H1 (cell line): ENCODE measurements at regions not wholly inside any gene's neighbourhood (a gene's known extent, or its start where the extent isn't known, plus 50 kb on each side); places are given as distances from the start of the nearest gene placed in this dataset.

Experiments
- CTCF ChIA-PET: fragments of 300-600 bp; sonication (Branson Sonifier 250); formaldehyde crosslinking; loops from one replicate; lab custom pipeline; 2021; ENCODE audit not compliant: partially characterized antibody; lab: Charles Lee
- POLR2A ChIA-PET: fragments of 300-600 bp; sonication (Branson Sonifier 250); formaldehyde crosslinking; loops from one replicate; lab custom pipeline; 2021; ENCODE audit warnings: inconsistent platforms; ENCODE audit not compliant: partially characterized antibody; lab: Charles Lee
- DNase-seq, 2 experiments: peaks; one replicate each; pipeline versions ENCODE4 v3.0.0 to v3.0.0-alpha.2; 2010 to 2022; ENCODE audit warnings: low spot score in 2 of 2, low read depth in 1 of 2, mixed read lengths in 1 of 2
- FAIRE-seq: peaks from 2 replicates; lab custom pipeline; 2011; peaks lifted over from hg19 to GRCh38; lab: Jason Lieb, UNC
- H2AFZ ChIP-seq: 2 replicates; pipeline ENCODE4 v1.8.1; 2012; ENCODE audit warnings: low read length, inconsistent platforms
- H2AK5ac ChIP-seq: 2 replicates; pipeline ENCODE4 v1.6.1; 2013; ENCODE audit warnings: low read depth, low read length
- H2BK120ac ChIP-seq: replicated peaks from 2 replicates; pipeline ENCODE3; 2013; ENCODE audit warnings: low read depth, low read length, inconsistent platforms
- H2BK12ac ChIP-seq: 2 replicates; pipeline ENCODE4 v1.6.1; 2013; ENCODE audit warnings: low read depth, low read length
- H2BK15ac ChIP-seq: 2 replicates; pipeline ENCODE4 v1.6.1; 2013; ENCODE audit warnings: low read length
- H2BK20ac ChIP-seq: 2 replicates; pipeline ENCODE4 v1.6.1; 2013; ENCODE audit warnings: low read length
- H2BK5ac ChIP-seq: 2 replicates; pipeline ENCODE4 v1.6.1; 2013; ENCODE audit warnings: low read depth, low read length
- H3K14ac ChIP-seq: 2 replicates; pipeline ENCODE4 v1.6.1; 2013; ENCODE audit warnings: inconsistent platforms; ENCODE audit not compliant: insufficient read length
- H3K18ac ChIP-seq: 2 replicates; pipeline ENCODE4 v1.6.1; 2013; ENCODE audit warnings: low read length; ENCODE audit errors: extremely low read depth
- H3K23ac ChIP-seq: 2 replicates; pipeline ENCODE4 v1.6.1; 2013; ENCODE audit warnings: inconsistent platforms; ENCODE audit not compliant: insufficient read length
- H3K23me2 ChIP-seq: 2 replicates; pipeline ENCODE4 v1.6.1; 2013; ENCODE audit warnings: low read depth, low read length
- H3K27ac ChIP-seq: 2 replicates; pipeline ENCODE4 v1.6.1; 2011; ENCODE audit warnings: low read depth, low read length, inconsistent platforms
- H3K27me3 ChIP-seq, 4 experiments: replicated peaks in 1 of 4; 1 replicate in 1 of 4; 2 replicates in 3 of 4; pipeline versions ENCODE4 v1.6.1 to v1.8.1; 2011 to 2013; ENCODE audit warnings: low read length in 3 of 4, mild to moderate bottlenecking in 3 of 4, inconsistent platforms in 2 of 4, mixed read lengths in 2 of 4, moderate library complexity in 1 of 4; ENCODE audit not compliant: control insufficient read depth in 3 of 4, insufficient read depth in 3 of 4; ENCODE audit errors: extremely low read depth in 1 of 4
- H3K36me3 ChIP-seq, 4 experiments: 2 replicates each; pipeline versions ENCODE4 v1.6.1 to v1.8.1; 2011 to 2013; ENCODE audit warnings: mild to moderate bottlenecking in 4 of 4, low read length in 3 of 4, moderate library complexity in 2 of 4, control low read depth in 1 of 4, inconsistent platforms in 1 of 4; ENCODE audit not compliant: insufficient read depth in 4 of 4, control insufficient read depth in 2 of 4
- H3K4ac ChIP-seq: replicated peaks from 2 replicates; pipeline ENCODE3; 2013; ENCODE audit warnings: low read length, low read depth, mixed read lengths, inconsistent platforms; ENCODE audit not compliant: insufficient read length
- H3K4me1 ChIP-seq, 4 experiments: replicated peaks in 1 of 4; 1 replicate in 1 of 4; 2 replicates in 3 of 4; pipeline versions ENCODE4 v1.6.1 to v1.8.1; 2011 to 2013; ENCODE audit warnings: low read length in 3 of 4, inconsistent platforms in 2 of 4, mixed read lengths in 1 of 4; ENCODE audit not compliant: insufficient read depth in 4 of 4, control insufficient read depth in 3 of 4
- H3K4me2 ChIP-seq, 2 experiments: 2 replicates each; pipeline versions ENCODE4 v1.6.1 to v1.8.1; 2011 to 2013; ENCODE audit warnings: low read depth in 2 of 2, low read length in 2 of 2, control low read depth in 1 of 2, inconsistent platforms in 1 of 2, mild to moderate bottlenecking in 1 of 2; ENCODE audit not compliant: insufficient read depth in 1 of 2
- H3K4me3 ChIP-seq, 4 experiments: fragments of 200-600, 300-600 bp in 1 of 4; sonication (generic), shearing (Covaris generic), sonication (Bioruptor Twin) in 1 of 4; 2 replicates each; pipeline versions ENCODE4 v1.5.1 to v1.8.1; 2011 to 2016; ENCODE audit warnings: low read length in 4 of 4, low read depth in 3 of 4, control low read depth in 2 of 4, inconsistent platforms in 2 of 4, mild to moderate bottlenecking in 2 of 4, mixed read lengths in 1 of 4, moderate library complexity in 1 of 4; ENCODE audit not compliant: insufficient read depth in 2 of 4; ENCODE audit errors: extremely low read depth in 1 of 4
- H3K56ac ChIP-seq: replicated peaks from 2 replicates; pipeline ENCODE3; 2013; ENCODE audit warnings: low read depth, mild to moderate bottlenecking, mixed read lengths, low read length, inconsistent platforms; ENCODE audit not compliant: insufficient read length
- H3K79me1 ChIP-seq: 2 replicates; pipeline ENCODE4 v1.6.1; 2013; ENCODE audit warnings: low read depth, low read length, control low read depth
- H3K79me2 ChIP-seq, 2 experiments: 2 replicates each; pipeline versions ENCODE4 v1.6.1 to v1.8.1; 2012 to 2013; ENCODE audit warnings: low read length in 2 of 2, mild to moderate bottlenecking in 2 of 2, inconsistent platforms in 1 of 2; ENCODE audit not compliant: insufficient read depth in 2 of 2, control insufficient read depth in 1 of 2
- H3K9ac ChIP-seq, 4 experiments: replicated peaks in 1 of 4; 1 replicate in 1 of 4; 2 replicates in 3 of 4; pipeline versions ENCODE4 v1.6.1 to v1.8.1; 2011 to 2013; ENCODE audit warnings: low read depth in 3 of 4, low read length in 3 of 4, control low read depth in 2 of 4, mild to moderate bottlenecking in 2 of 4, moderate library complexity in 2 of 4, inconsistent platforms in 1 of 4; ENCODE audit errors: extremely low read depth in 1 of 4
- H3K9me3 ChIP-seq, 2 experiments: 2 replicates each; pipeline versions ENCODE4 v1.6.1 to v1.8.1; 2012 to 2013; ENCODE audit warnings: mild to moderate bottlenecking in 2 of 2, moderate library complexity in 2 of 2, control low read depth in 1 of 2, inconsistent platforms in 1 of 2, low read depth in 1 of 2, low read length in 1 of 2, mixed read lengths in 1 of 2; ENCODE audit not compliant: insufficient read depth in 2 of 2
- H4K20me1 ChIP-seq, 2 experiments: replicated peaks in 1 of 2; 2 replicates each; pipeline versions ENCODE3 to v1.8.1; 2011 to 2013; ENCODE audit warnings: inconsistent platforms in 2 of 2, low read length in 2 of 2, mild to moderate bottlenecking in 1 of 2; ENCODE audit not compliant: insufficient read depth in 2 of 2, control insufficient read depth in 1 of 2
- H4K5ac ChIP-seq: 2 replicates; pipeline ENCODE4 v1.6.1; 2013; ENCODE audit warnings: low read length, low read depth, mixed read lengths, inconsistent platforms; ENCODE audit not compliant: insufficient read length
- H4K8ac ChIP-seq: 2 replicates; pipeline ENCODE4 v1.8.0; 2013; ENCODE audit warnings: mild to moderate bottlenecking, moderate library complexity, low read length, inconsistent platforms; ENCODE audit not compliant: insufficient read depth; ENCODE audit errors: extremely low read depth
- H4K91ac ChIP-seq: replicated peaks from 2 replicates; pipeline ENCODE3; 2013; ENCODE audit warnings: low read length, mixed read lengths, inconsistent platforms; ENCODE audit not compliant: insufficient read length
- BRCA1 ChIP-seq: IDR thresholded peaks from 2 replicates; pipeline ENCODE4 v1.6.1; 2012; ENCODE audit warnings: low read depth, low read length, improper control_type of control experiment
- CBX8 ChIP-seq: fragments of 300-800, 300-1000 bp; sonication (generic); IDR thresholded peaks from 2 replicates; pipeline ENCODE4 v1.7.1; 2016; ENCODE audit warnings: low read depth, low read length, borderline replicate concordance
- EZH2 ChIP-seq: fragments of 200-600 bp; sonication (generic); IDR thresholded peaks from 2 replicates; pipeline ENCODE4 v1.7.1; 2012; ENCODE audit warnings: low read depth, mild to moderate bottlenecking, moderate library complexity, low read length, inconsistent platforms; ENCODE audit not compliant: severe bottlenecking
- FOSL1 ChIP-seq: IDR thresholded peaks from 2 replicates; pipeline ENCODE4 v1.6.1; 2011; ENCODE audit warnings: mild to moderate bottlenecking, low read depth, low read length, moderate library complexity; ENCODE audit not compliant: insufficient read depth
- GABPA ChIP-seq: IDR thresholded peaks from 2 replicates; pipeline ENCODE4 v1.6.1; 2011; ENCODE audit warnings: mild to moderate bottlenecking, low read length, moderate library complexity, borderline replicate concordance; ENCODE audit not compliant: insufficient read depth
- PHF8 ChIP-seq: fragments of 200-600 bp; sonication (generic); conservative IDR thresholded peaks from 2 replicates; pipeline ENCODE4 v1.7.1; 2012; ENCODE audit warnings: low read depth, mild to moderate bottlenecking, inconsistent platforms, low read length, moderate library complexity
- TBP ChIP-seq: IDR thresholded peaks from 2 replicates; pipeline ENCODE4 v1.6.1; 2011; ENCODE audit warnings: low read depth, low read length, improper control_type of control experiment
- TCF12 ChIP-seq: IDR thresholded peaks from 2 replicates; pipeline ENCODE4 v1.6.1; 2011; ENCODE audit warnings: low read depth, mild to moderate bottlenecking, low read length
- TEAD4 ChIP-seq: IDR thresholded peaks from 2 replicates; pipeline ENCODE4 v1.6.1; 2012; ENCODE audit warnings: low read depth, low read length, inconsistent platforms, mixed read lengths
- YY1 ChIP-seq: IDR thresholded peaks from 2 replicates; pipeline ENCODE4 v1.6.1; 2011; ENCODE audit warnings: low read depth, mild to moderate bottlenecking, low read length
- ZNF274 ChIP-seq: IDR thresholded peaks from 2 replicates; pipeline ENCODE4 v1.7.0; 2012; ENCODE audit warnings: low read length, borderline replicate concordance; ENCODE audit errors: extremely low read depth
- WGBS, 2 experiments: shearing (Covaris generic) in 1 of 2; methylation state at CpG; one replicate each; pipeline versions ENCODE4 v1.1.6 to v1.1.7; 2013 to 2015; ENCODE audit warnings: low lambda C conversion rate in 2 of 2, mixed read lengths in 2 of 2, inconsistent platforms in 1 of 2, low coverage in 1 of 2, missing lambda C conversion rate in 1 of 2; ENCODE audit not compliant: insufficient replicate concordance in 2 of 2, insufficient coverage in 1 of 2, insufficient read length in 1 of 2; ENCODE audit errors: extremely low coverage in 1 of 2, missing lambda C conversion rate in 1 of 2; 5-methylcytosine and 5-hydroxymethylcytosine counted together
- TF ChIP-seq, protein P1 (sequence below): IDR thresholded peaks from 2 replicates; pipeline ENCODE4 v1.6.1; 2012; ENCODE audit warnings: inconsistent platforms

DNA sequence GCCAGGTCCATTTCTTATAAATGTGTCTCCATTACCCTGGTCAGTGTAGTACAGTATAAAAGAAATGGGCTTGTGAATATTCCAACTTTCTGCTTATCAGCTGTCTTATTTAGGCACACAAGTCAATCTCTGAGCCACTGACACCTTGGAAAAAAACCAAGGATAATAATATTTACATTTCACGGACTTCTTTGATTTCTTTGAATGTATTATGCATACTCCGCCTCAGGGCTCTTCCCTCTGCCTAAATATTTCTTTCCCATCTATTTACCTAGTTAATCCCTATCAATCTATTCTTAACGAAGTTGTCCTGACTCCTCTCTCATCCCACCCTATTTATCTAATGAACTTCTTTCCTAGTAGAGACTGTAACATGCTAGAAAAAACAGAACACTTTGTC, 253.8 kb downstream of the CRPPA start:
- Histone ChIP-seq H2BK12ac (no peak overlapping the region), H3K36me3 (no peaks in the 10 kb centered on the region), H4K8ac (no peak overlapping the region), H3K23ac (no peak overlapping the region), H4K91ac (no peak overlapping the region), H3K27ac (no peak overlapping the region), H3K14ac (no peak overlapping the region), H3K79me2 (no peaks in the 10 kb centered on the region), H2BK120ac (no peak overlapping the region), H4K5ac (no peak overlapping the region), H2BK20ac (no peak overlapping the region), H3K4me1 (no peaks in the 10 kb centered on the region), H2AK5ac (no peak overlapping the region), H3K79me1 (no peaks in the 10 kb centered on the region), H3K27me3 (no peaks in the 10 kb centered on the region), H2BK5ac (no peak overlapping the region), H3K18ac (no peak overlapping the region), H3K4ac (no peak overlapping the region), H2BK15ac (no peak overlapping the region), H3K23me2 (no peaks in the 10 kb centered on the region), H4K20me1 (no peaks in the 10 kb centered on the region), H3K56ac (no peak overlapping the region), H3K9ac (no peak overlapping the region), H3K9me3 (peaks cover 0 to 7% of the 10 kb centered on the region in 2 experiments; a peak in 3 of 4 replicates), H2AFZ (no peak overlapping the region), H3K4me3 (no peak overlapping the region), H3K4me2 (no peak overlapping the region)
- 95% methylated on average over 3 of the region's 3 CpGs; no CpG with 5 or more reads in 1 of the 2 experiments for WGBS, 2 experiments
- no peak for TF ChIP-seq GABPA
- TF ChIP-seq YY1 = no peak
- no peak for TF ChIP-seq TBP
- no peak for TF ChIP-seq ZNF274
- TF ChIP-seq EZH2 = no peak
- TF ChIP-seq CBX8 = no peak
- no peak for TF ChIP-seq TEAD4
- TF ChIP-seq BRCA1 = no peak
- TF ChIP-seq, protein P1, sequence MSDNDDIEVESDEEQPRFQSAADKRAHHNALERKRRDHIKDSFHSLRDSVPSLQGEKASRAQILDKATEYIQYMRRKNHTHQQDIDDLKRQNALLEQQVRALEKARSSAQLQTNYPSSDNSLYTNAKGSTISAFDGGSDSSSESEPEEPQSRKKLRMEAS = no peak
- TF ChIP-seq PHF8 = no peak
- TF ChIP-seq FOSL1 = no peak
- TF ChIP-seq TCF12 = no peak
- FAIRE-seq (no peak), DNase-seq (no peak)
- ChIA-PET POLR2A (no interaction called here), CTCF (no interaction called here)
